Adrenal gland (tissue), 5 donors: ENCODE measurements at regions not wholly inside any gene's neighbourhood (a gene's known extent, or its start where the extent isn't known, plus 50 kb on each side); places are given as distances from the start of the nearest gene placed in this dataset.

Source experiments
- CTCF ChIP-seq, 6 experiments: fragments of 450-650 bp in 4 of 6; fragments of 200-600 bp in 2 of 6; sonication (generic) in 1 of 6; IDR thresholded peaks; 1 replicate in 5 of 6; 2 replicates in 1 of 6; pipeline versions ENCODE4 v1.5.1 to v1.8.0; 2016 to 2021; ENCODE audit warnings: antibody characterized with exemption in 6 of 6, mild to moderate bottlenecking in 2 of 6, moderate library complexity in 1 of 6
- POLR2A ChIP-seq, 2 donors: fragments of 450-650 bp; IDR thresholded peaks; one replicate each; pipeline ENCODE4 v1.6.1; 2017; ENCODE audit warnings: antibody characterized with exemption in 2 of 2, mild to moderate bottlenecking in 2 of 2, moderate library complexity in 1 of 2
- donor health status: DM: no; HTN: no; CAD: no.

- no peak for TF ChIP-seq CTCF (IDR thresholded peaks at IDR 0.05)
- no peak for TF ChIP-seq POLR2A (IDR thresholded peaks at IDR 0.05)
Measured at GRCh38 chr12:88868050-88868449, 287.8 kb upstream of the KITLG start.
